Bronchial epithelial cell (primary cell): ENCODE measurements at regions not wholly inside any gene's neighbourhood (a gene's known extent, or its start where the extent isn't known, plus 50 kb on each side); places are given as distances from the start of the nearest gene placed in this dataset.

Experiments
- DNase-seq: peaks from one replicate; pipeline ENCODE4 v3.0.0-alpha.2; 2010; ENCODE audit warnings: low read depth
- FAIRE-seq: peaks from 2 replicates; lab custom pipeline; 2011; peaks lifted over from hg19 to GRCh38; lab: Jason Lieb, UNC
- H3K27me3 ChIP-seq: 2 replicates; pipeline ENCODE4 v1.5.1; 2011; ENCODE audit warnings: low read length; ENCODE audit not compliant: control insufficient read depth, insufficient read depth
- H3K36me3 ChIP-seq: 2 replicates; pipeline ENCODE4 v1.5.1; 2011; ENCODE audit warnings: low read length; ENCODE audit not compliant: control insufficient read depth, insufficient read depth
- H3K4me3 ChIP-seq: 2 replicates; pipeline ENCODE4 v1.5.1; 2011; ENCODE audit warnings: mild to moderate bottlenecking, low read depth, low read length, control low read depth
- CTCF ChIP-seq: IDR thresholded peaks from 2 replicates; pipeline ENCODE4 v1.5.1; 2011; ENCODE audit warnings: mild to moderate bottlenecking, moderate library complexity, low read length, control low read depth, inconsistent platforms; ENCODE audit not compliant: insufficient read depth, severe bottlenecking

GRCh38 chr5:93275376-93275775, 305.6 kb downstream of the NR2F1-AS1 start:
- Histone ChIP-seq H3K27me3 (no peaks in the 10 kb centered on the region), H3K4me3 (no peak overlapping the region), H3K36me3 (no peaks in the 10 kb centered on the region)
- TF ChIP-seq CTCF, result no peak
- FAIRE-seq, result no peak
- DNase-seq, result no peak

DNA sequence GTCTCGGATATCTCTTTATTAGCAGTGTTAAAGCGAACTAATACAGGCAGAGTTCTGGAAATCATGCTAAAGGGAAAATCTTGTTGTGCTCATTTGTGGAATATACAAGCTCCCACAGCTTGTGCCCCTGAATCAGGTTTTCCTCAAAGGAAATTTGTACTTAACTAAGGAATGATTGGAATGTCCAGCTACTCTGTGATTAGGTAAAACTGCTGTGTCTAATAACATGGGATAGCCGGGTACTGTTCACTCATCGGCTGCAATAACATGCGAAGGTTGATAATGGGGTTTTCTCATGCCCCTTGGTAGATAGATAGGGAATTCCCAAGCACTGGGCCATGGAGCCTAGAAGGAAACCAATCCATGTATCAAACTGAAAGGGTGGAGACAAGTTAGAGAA, 306.7 kb downstream of the NR2F1-AS1 start:
- no peaks in the 10 kb centered on the region for H3K36me3 ChIP-seq
- peak; percentile 76 for FAIRE-seq
- H3K4me3 ChIP-seq, result no peak overlapping the region
- no peaks in the 10 kb centered on the region for H3K27me3 ChIP-seq
- no peak for TF ChIP-seq CTCF
- peak; percentile 66 for DNase-seq

- Histone ChIP-seq H3K27me3 (no peaks in the 10 kb centered on the region), H3K36me3 (no peaks in the 10 kb centered on the region), H3K4me3 (no peak overlapping the region)
- FAIRE-seq (no peak), DNase-seq (peak; percentile 69)
- TF ChIP-seq CTCF, result no peak
These were observed 307.8 kb downstream of the NR2F1-AS1 start for GRCh38 chr5:93273176-93273575.

DNA sequence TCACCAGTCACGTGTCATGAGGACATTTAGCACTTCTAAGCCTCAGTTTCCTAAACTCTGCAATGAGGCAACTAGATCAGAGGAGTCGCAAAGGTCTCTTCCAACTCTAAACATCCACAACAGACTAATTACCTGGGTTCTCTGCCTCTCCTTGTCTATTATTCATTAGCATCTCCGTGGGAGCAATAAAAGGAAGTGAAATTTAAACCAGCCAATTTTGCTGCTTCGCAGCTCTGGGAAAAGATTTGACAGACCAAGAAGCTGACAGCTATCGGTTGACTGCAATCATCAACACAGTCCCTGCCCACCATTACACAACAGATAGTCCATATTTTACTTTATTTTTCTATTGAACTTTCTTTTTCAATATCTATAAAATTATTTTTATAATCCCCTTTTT, 308.9 kb downstream of the NR2F1-AS1 start:
- TF ChIP-seq CTCF, result no peak
- Histone ChIP-seq H3K27me3 (no peaks in the 10 kb centered on the region), H3K36me3 (no peaks in the 10 kb centered on the region), H3K4me3 (no peak overlapping the region)
- DNase-seq (no peak), FAIRE-seq (peak; percentile 13)

GRCh38 chr5:93267736-93268135, 313.3 kb downstream of the NR2F1-AS1 start:
- no peak for TF ChIP-seq CTCF
- Histone ChIP-seq H3K27me3 (no peaks in the 10 kb centered on the region), H3K4me3 (no peak overlapping the region), H3K36me3 (no peaks in the 10 kb centered on the region)
- FAIRE-seq (peak; percentile 55), DNase-seq (no peak)

DNA sequence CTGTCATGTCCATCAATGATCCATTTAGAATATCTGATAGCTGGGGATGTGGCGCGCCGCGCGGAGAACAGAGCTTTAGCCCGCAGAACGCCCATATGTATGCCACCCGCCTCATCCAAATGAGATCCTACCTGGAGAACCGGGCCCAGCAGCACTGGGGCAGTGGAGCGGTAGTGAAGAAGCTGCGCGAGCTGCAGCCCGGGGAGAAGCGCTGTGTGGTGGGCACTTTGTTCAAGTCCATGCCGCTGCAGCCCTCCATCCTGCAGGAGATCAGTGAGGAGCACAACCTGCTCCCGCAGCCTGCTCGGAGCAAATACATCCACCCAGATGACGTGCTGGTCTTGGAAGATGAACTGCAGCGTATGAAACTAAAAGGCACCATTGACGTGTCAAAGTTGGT, 313.7 kb downstream of the NR2F1-AS1 start:
- no peaks in the 10 kb centered on the region for H3K36me3 ChIP-seq
- TF ChIP-seq CTCF, result no peak
- no peaks in the 10 kb centered on the region for H3K27me3 ChIP-seq
- FAIRE-seq, result no peak
- no peak overlapping the region for H3K4me3 ChIP-seq
- DNase-seq, result no peak
